ENCODE measurements at regions not wholly inside any gene's neighbourhood (a gene's known extent, or its start where the extent isn't known, plus 50 kb on each side); places are given as distances from the start of the nearest gene placed in this dataset.

DNA sequence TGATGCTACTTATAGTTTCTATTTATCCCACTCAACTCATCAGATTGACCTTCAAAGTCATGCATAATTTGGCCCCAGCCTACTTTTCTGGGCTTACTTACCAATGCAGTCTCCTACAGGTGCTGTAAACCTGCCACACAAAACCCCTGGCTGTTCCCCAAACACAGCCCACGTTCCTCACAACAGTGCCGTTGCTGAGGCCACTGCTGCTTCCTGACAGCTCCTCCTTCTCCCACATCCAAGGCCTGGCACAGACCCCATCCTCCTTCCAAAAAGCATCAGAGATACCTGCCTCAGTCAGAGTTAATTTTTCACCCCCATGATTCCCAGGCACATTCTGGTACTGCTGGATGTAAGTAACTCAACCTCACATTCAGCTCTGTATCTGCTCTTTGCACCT is 68.1 kb upstream of the SIMC1 start:
- TF ChIP-seq, protein P1, sequence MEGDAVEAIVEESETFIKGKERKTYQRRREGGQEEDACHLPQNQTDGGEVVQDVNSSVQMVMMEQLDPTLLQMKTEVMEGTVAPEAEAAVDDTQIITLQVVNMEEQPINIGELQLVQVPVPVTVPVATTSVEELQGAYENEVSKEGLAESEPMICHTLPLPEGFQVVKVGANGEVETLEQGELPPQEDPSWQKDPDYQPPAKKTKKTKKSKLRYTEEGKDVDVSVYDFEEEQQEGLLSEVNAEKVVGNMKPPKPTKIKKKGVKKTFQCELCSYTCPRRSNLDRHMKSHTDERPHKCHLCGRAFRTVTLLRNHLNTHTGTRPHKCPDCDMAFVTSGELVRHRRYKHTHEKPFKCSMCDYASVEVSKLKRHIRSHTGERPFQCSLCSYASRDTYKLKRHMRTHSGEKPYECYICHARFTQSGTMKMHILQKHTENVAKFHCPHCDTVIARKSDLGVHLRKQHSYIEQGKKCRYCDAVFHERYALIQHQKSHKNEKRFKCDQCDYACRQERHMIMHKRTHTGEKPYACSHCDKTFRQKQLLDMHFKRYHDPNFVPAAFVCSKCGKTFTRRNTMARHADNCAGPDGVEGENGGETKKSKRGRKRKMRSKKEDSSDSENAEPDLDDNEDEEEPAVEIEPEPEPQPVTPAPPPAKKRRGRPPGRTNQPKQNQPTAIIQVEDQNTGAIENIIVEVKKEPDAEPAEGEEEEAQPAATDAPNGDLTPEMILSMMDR (conservative IDR thresholded peaks at IDR 0.05), result no peak
- no peak for TF ChIP-seq EZH2 (IDR thresholded peaks at IDR 0.05; ENCODE audit: low read depth)

Measured in PC-9 (cell line).